BE2C (cell line): ENCODE measurements at regions not wholly inside any gene's neighbourhood (a gene's known extent, or its start where the extent isn't known, plus 50 kb on each side); places are given as distances from the start of the nearest gene placed in this dataset.
A peak's percentile ranks its signal among the peaks of the same experiment; 100 is the strongest.

Experiments used
- DNase-seq: peaks from one replicate; pipeline ENCODE4 v3.0.0-alpha.2; 2020
- H3K27me3 ChIP-seq: fragments of 250-450 bp; sonication (Bioruptor Pico); 2 replicates; pipeline ENCODE4 v1.5.1; 2020; ENCODE audit warnings: mild to moderate bottlenecking
- H3K36me3 ChIP-seq: fragments of 250-450 bp; sonication (Bioruptor Pico); 2 replicates; pipeline ENCODE4 v1.5.1; 2020; ENCODE audit warnings: mild to moderate bottlenecking
- H3K4me1 ChIP-seq: fragments of 250-450 bp; sonication (Bioruptor Pico); 2 replicates; pipeline ENCODE4 v1.5.1; 2020
- H3K4me3 ChIP-seq: 2 replicates; pipeline ENCODE4 v1.5.1; 2011; ENCODE audit warnings: low read depth, low read length
- H3K9me3 ChIP-seq: fragments of 250-450 bp; sonication (Bioruptor Pico); 2 replicates; pipeline ENCODE4 v1.5.1; 2020
- CTCF ChIP-seq: IDR thresholded peaks from 2 replicates; pipeline ENCODE4 v1.5.1; 2012; ENCODE audit warnings: mild to moderate bottlenecking, low read depth, low read length

DNA sequence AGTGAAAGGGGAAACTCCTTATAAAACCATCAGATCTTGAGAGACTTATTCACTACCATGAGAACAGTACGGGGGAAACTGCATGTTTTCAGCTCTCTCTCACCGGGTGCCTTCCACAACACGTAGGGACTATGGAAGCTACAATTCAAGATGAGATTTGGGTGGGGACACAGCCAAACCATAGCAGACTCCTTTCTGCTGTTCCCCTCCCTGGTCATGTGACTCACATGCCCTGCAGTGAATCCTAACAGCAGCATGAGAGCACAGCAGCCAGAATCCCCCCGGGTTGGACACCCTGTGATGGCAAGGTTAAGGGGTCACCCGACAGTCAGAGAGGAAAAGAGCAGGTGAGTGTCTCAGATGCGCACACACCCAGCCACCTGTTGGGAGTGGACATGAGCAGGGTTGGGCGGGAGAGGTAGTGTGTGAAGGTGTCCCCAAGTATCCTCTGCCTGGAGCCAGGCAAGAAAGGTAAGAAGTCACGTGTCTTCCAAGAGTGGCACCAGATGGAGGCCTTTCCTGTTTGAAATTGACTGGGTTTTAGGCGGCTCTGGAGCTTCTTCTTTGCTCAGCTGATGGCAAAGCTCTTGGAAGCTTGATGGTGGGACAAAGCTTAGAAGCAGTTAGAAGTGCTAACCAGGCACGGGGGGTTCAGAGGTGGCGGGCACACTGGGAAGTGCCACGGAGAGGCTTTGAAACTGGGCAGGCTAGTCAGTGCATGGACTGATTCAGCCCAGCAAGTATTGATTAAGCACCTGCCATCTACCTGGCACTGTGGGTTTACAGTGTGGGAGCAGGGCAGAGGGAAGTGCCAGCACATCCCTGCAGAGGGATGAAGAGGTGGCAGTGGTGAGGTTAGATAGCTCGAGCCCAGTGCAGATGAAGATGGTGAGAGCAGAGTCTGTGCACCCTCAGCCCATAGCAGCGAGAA, 68.7 kb downstream of the RHOB start:
- Histone ChIP-seq H3K4me1 (peaks cover 11% of the 10 kb centered on the region), H3K36me3 (no peaks in the 10 kb centered on the region), H3K9me3 (no peaks in the 10 kb centered on the region), H3K27me3 (no peaks in the 10 kb centered on the region), H3K4me3 (no peak overlapping the region)
- no peak for DNase-seq
- TF ChIP-seq CTCF = no peak

DNA sequence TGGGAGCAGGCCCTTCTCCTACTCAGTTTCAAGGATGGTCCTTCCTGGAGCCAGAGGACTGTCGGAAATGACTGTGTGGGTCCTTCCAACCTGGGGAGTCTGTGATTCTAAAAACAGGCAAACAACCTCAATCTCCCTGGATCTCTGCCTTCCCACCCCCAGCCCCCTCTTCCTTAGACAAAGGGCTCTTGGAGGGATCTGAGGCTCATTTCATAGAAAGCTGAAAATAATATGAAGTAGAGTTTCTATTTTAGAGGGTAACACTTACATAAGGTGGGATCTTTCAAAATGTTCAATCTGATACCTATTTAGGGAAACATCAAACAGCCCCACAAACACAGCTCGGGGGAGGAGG, 69.4 kb downstream of the RHOB start:
- Histone ChIP-seq H3K4me3 (no peak overlapping the region), H3K27me3 (no peaks in the 10 kb centered on the region), H3K36me3 (no peaks in the 10 kb centered on the region), H3K9me3 (no peaks in the 10 kb centered on the region), H3K4me1 (peaks cover 11% of the 10 kb centered on the region)
- no peak for TF ChIP-seq CTCF
- DNase-seq = no peak

DNA sequence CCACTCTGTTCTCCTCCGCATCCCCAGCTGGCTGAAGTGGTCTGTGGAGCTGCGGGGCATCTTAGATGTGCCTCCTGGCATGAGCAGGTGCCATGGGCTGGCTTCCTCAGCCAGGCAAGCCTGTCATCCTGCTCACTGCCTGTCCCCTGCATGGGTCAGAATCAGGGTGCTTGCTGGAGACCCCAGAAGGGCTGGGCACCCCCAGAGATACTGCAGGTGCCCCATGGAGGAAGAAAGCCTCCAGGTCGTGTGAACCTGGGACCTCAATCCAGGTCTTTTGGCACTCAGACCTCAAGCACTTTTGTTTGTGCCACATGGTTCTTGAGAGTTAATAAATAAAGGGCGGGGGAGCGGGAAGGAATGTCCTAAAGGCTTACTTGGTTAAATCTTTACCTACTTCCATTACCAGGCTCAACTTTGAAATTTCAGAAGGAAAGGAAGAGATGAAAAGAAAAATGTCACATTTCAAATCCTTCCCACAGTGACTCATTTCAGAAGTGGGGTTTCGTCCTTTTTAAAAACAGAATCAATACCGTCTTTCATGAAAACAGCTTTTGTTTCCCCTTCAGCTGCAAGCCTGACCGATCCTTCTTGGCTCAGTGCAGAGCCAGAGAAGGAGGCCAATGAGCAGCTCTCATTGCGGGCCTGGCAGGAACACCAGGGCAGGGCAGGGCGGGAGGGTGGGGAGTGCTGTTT, 69.9 kb downstream of the RHOB start:
- no peak for DNase-seq
- H3K36me3 ChIP-seq = no peaks in the 10 kb centered on the region
- no peak for TF ChIP-seq CTCF
- no peaks in the 10 kb centered on the region for H3K9me3 ChIP-seq
- H3K27me3 ChIP-seq = no peaks in the 10 kb centered on the region
- H3K4me3 ChIP-seq = no peak overlapping the region
- peaks cover 11% of the 10 kb centered on the region for H3K4me1 ChIP-seq

DNA sequence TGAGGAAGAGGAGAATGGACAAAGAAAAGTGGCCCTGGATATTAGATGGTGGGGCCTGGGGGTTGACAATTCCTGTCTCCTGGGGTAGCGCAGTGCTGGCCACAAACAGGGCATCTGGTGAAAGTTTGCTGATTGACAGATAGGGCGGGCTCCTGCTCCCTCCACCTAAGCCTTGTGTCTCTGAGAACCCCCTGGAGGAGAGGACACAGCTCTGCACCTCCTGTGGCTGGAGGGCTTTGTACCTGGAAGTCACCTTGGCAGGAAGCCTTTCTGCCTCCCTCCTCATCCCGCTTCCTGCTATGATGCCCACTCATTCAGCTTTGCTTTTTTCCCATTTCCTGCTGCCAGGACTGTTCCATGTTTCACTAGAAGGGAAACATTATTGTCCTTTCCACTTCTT, 72.4 kb downstream of the RHOB start:
- Histone ChIP-seq H3K4me1 (peaks cover 19% of the 10 kb centered on the region), H3K9me3 (no peaks in the 10 kb centered on the region), H3K27me3 (no peaks in the 10 kb centered on the region), H3K36me3 (no peaks in the 10 kb centered on the region), H3K4me3 (no peak overlapping the region)
- peak; percentile 39 for DNase-seq
- peak; percentile 29; the same call in 1 of the 2 replicates for TF ChIP-seq CTCF

DNA sequence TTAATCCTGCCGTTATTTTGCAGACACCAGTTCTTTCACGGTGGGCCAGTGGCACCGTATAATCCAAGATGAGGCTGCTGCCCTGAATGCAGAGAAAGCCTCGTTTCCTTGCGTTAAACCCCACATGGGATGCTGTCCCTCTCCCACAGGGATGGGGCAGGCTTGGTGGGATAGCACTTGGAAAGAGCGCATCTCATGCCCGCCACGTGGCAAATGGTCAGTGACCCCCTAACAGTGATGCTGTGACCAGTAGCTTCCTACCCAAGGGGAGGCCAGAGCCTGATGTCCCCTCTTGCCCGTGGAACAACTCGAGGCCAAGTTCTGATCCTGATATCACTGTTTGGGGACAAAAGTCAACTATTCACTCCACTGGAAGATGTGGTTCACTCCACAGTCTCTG, 73.3 kb downstream of the RHOB start:
- no peaks in the 10 kb centered on the region for H3K27me3 ChIP-seq
- H3K36me3 ChIP-seq = no peaks in the 10 kb centered on the region
- TF ChIP-seq CTCF = no peak
- no peak overlapping the region for H3K4me3 ChIP-seq
- DNase-seq = no peak
- H3K4me1 ChIP-seq = peaks cover 27% of the 10 kb centered on the region
- H3K9me3 ChIP-seq = no peaks in the 10 kb centered on the region

DNA sequence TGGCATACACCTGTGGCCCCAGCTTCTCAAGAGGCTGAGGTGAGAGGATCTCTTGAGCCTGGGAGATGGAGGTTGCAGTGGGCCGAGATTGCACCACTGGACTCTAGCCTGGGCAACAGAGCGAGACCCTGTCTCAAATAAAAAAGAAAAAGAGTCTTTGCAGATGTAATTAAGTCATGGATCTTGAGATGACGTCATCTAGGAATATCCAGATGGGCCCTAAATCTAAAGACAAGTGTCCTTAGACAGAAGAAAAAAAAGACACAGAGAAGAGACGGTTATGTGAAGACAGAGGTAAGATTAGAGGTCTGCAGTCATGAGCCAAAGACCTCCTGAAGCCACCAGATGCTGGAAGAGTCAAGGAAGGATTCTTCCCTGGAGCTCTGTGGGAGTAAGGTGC, 74.3 kb downstream of the RHOB start:
- TF ChIP-seq CTCF = no peak
- no peaks in the 10 kb centered on the region for H3K36me3 ChIP-seq
- no peak for DNase-seq
- peaks cover 38% of the 10 kb centered on the region for H3K4me1 ChIP-seq
- H3K4me3 ChIP-seq = no peak overlapping the region
- no peaks in the 10 kb centered on the region for H3K9me3 ChIP-seq
- H3K27me3 ChIP-seq = no peaks in the 10 kb centered on the region
